HCT116 (cell line): ENCODE measurements at regions not wholly inside any gene's neighbourhood (a gene's known extent, or its start where the extent isn't known, plus 50 kb on each side); places are given as distances from the start of the nearest gene placed in this dataset.

Source experiments
- ATAC-seq: fragments of 200-7000 bp; cut with Tn5 transposase; 2 replicates; pipeline ENCODE4 v1.9.1; 2020; ENCODE audit warnings: mild to moderate bottlenecking, moderate library complexity
- BruUV-seq: library from RNA; stranded (reverse); fragments of 400-500 nt; replicated peaks from 2 replicates; lab custom pipeline; 2021; lab: Mats Ljungman, UMichigan
- CTCF ChIA-PET: fragments of 300-600 bp; sonication (Branson Sonifier 250); formaldehyde crosslinking; loops from one replicate; lab custom pipeline; 2021; ENCODE audit warnings: antibody characterized with exemption; lab: Charles Lee
- POLR2A ChIA-PET: fragments of 300-600, 350-600 bp; sonication (Branson Sonifier 250); formaldehyde crosslinking; loops from one replicate; lab custom pipeline; 2021; ENCODE audit warnings: antibody characterized with exemption; lab: Charles Lee
- RAD21 ChIA-PET, 2 experiments: fragments of 300-600 bp; sonication (Branson Sonifier 250); formaldehyde crosslinking; loops; one replicate each; lab custom pipeline; 2023; ENCODE audit warnings: low total read pairs in 2 of 2; ENCODE audit not compliant: uncharacterized antibody in 2 of 2, unreplicated experiment in 2 of 2, low non-redundant PET in 1 of 2; lab: Charles Lee
- DNase-seq: peaks from one replicate; pipeline ENCODE4 v3.0.0-alpha.2; 2010; ENCODE audit warnings: low read depth, low spot score
- H2AFZ ChIP-seq: fragments of 200-600 bp; shearing (Covaris generic), sonication (generic); 2 replicates; pipeline ENCODE4 v1.6.1; 2017; ENCODE audit warnings: low read depth, mixed run types, mixed read lengths, antibody characterized with exemption, low read length; ENCODE audit not compliant: poor library complexity, severe bottlenecking
- H3K27ac ChIP-seq: 2 replicates; pipeline ENCODE4 v1.5.1; 2012; ENCODE audit warnings: low read depth, low read length
- H3K27me3 ChIP-seq: fragments of 200-600 bp; sonication (generic); 2 replicates; pipeline ENCODE4 v1.6.1; 2016; ENCODE audit warnings: mixed run types, low read length, mixed read lengths; ENCODE audit not compliant: insufficient read depth
- H3K36me3 ChIP-seq, 2 experiments: fragments of 200-500 bp in 1 of 2; fragments of 200-600 bp in 1 of 2; sonication (Bioruptor generic) in 1 of 2; sonication (generic) in 1 of 2; 2 replicates each; pipeline versions ENCODE4 v1.5.1 to v1.6.1; 2014 to 2016; ENCODE audit warnings: low read length in 2 of 2, inconsistent platforms in 1 of 2, mixed read lengths in 1 of 2, mixed run types in 1 of 2; ENCODE audit not compliant: insufficient read depth in 2 of 2, control insufficient read depth in 1 of 2
- H3K4me1 ChIP-seq, 2 experiments: fragments of 200-600 bp in 1 of 2; sonication (generic) in 1 of 2; 2 replicates each; pipeline versions ENCODE4 v1.5.1 to v1.6.1; 2012 to 2017; ENCODE audit warnings: low read length in 2 of 2, inconsistent platforms in 1 of 2, mild to moderate bottlenecking in 1 of 2, mixed read lengths in 1 of 2, mixed run types in 1 of 2, moderate library complexity in 1 of 2; ENCODE audit not compliant: insufficient read depth in 2 of 2, control insufficient read depth in 1 of 2
- H3K4me2 ChIP-seq: fragments of 200-600 bp; sonication (generic); 2 replicates; pipeline ENCODE4 v1.6.1; 2017; ENCODE audit warnings: mixed run types, low read length, mixed read lengths
- H3K4me3 ChIP-seq, 2 experiments: fragments of 200-600 bp in 1 of 2; sonication (generic) in 1 of 2; replicated peaks in 1 of 2; 2 replicates each; pipeline ENCODE4 v1.5.1; 2011 to 2016; ENCODE audit warnings: low read length in 2 of 2, control low read depth in 1 of 2, low read depth in 1 of 2, mild to moderate bottlenecking in 1 of 2, mixed read lengths in 1 of 2, mixed run types in 1 of 2
- H3K79me2 ChIP-seq: fragments of 200-600 bp; sonication (generic); 2 replicates; pipeline ENCODE4 v1.6.1; 2017; ENCODE audit warnings: mild to moderate bottlenecking, mixed run types, low read length, moderate library complexity, mixed read lengths; ENCODE audit not compliant: insufficient read depth
- H3K9ac ChIP-seq: fragments of 200-600 bp; sonication (generic); 2 replicates; pipeline ENCODE4 v1.6.1; 2016; ENCODE audit warnings: low read length, mixed read lengths
- H3K9me2 ChIP-seq: fragments of 200-600 bp; sonication (generic), shearing (Covaris generic); 2 replicates; pipeline ENCODE4 v1.6.1; 2017; ENCODE audit warnings: mixed run types, mild to moderate bottlenecking, moderate library complexity; ENCODE audit not compliant: insufficient read depth
- H3K9me3 ChIP-seq, 2 experiments: fragments of 200-500 bp in 1 of 2; fragments of 200-600 bp in 1 of 2; sonication (Bioruptor generic) in 1 of 2; sonication (generic) in 1 of 2; 2 replicates each; pipeline ENCODE4 v1.6.1; 2014 to 2017; ENCODE audit warnings: low read length in 2 of 2, mixed read lengths in 2 of 2, inconsistent platforms in 1 of 2, low read depth in 1 of 2, mild to moderate bottlenecking in 1 of 2, mixed run types in 1 of 2, moderate library complexity in 1 of 2; ENCODE audit not compliant: control insufficient read depth in 1 of 2, insufficient read depth in 1 of 2
- H4K20me1 ChIP-seq: fragments of 200-600 bp; sonication (generic), shearing (Covaris generic); 2 replicates; pipeline ENCODE4 v1.6.1; 2017; ENCODE audit warnings: mixed run types, mild to moderate bottlenecking, moderate library complexity; ENCODE audit not compliant: insufficient read depth
- CBX3 ChIP-seq: IDR thresholded peaks from 2 replicates; pipeline ENCODE4 v1.6.1; 2012; ENCODE audit warnings: low read depth
- CEBPB ChIP-seq: IDR thresholded peaks from 2 replicates; pipeline ENCODE4 v1.6.1; 2012; ENCODE audit warnings: low read depth
- CTCF ChIP-seq, 3 experiments: fragments of 200-600 bp in 1 of 3; sonication (generic) in 1 of 3; IDR thresholded peaks in 2 of 3; conservative IDR thresholded peaks in 1 of 3; 2 replicates each; pipeline ENCODE4 v1.5.1; 2012 to 2017; ENCODE audit warnings: low read depth in 2 of 3, low read length in 2 of 3, antibody characterized with exemption in 1 of 3, borderline replicate concordance in 1 of 3, control low read depth in 1 of 3, mild to moderate bottlenecking in 1 of 3, mixed read lengths in 1 of 3, mixed run types in 1 of 3, moderate library complexity in 1 of 3; ENCODE audit not compliant: insufficient read depth in 1 of 3
- ELF1 ChIP-seq: IDR thresholded peaks from 2 replicates; pipeline ENCODE4 v1.6.1; 2012; ENCODE audit warnings: low read depth, borderline replicate concordance
- EZH2phosphoT487 ChIP-seq: fragments of 200-600 bp; IDR thresholded peaks from 2 replicates; pipeline ENCODE4 v1.6.1; 2018; ENCODE audit warnings: antibody characterized with exemption, borderline replicate concordance
- JUND ChIP-seq: IDR thresholded peaks from 2 replicates; pipeline ENCODE4 v1.6.1; 2012
- MAX ChIP-seq: IDR thresholded peaks from 2 replicates; pipeline ENCODE4 v1.6.1; 2012
- POLR2A ChIP-seq: IDR thresholded peaks from 2 replicates; pipeline ENCODE4 v1.7.0; 2011; ENCODE audit warnings: borderline replicate concordance; ENCODE audit not compliant: insufficient read depth, insufficient read length; ENCODE audit errors: extremely low read depth
- POLR2AphosphoS5 ChIP-seq: IDR thresholded peaks from 2 replicates; pipeline ENCODE4 v1.6.1; 2011; ENCODE audit warnings: mild to moderate bottlenecking, low read depth, low read length, moderate library complexity
- SIN3A ChIP-seq: IDR thresholded peaks from 2 replicates; pipeline ENCODE4 v1.6.1; 2012; ENCODE audit warnings: low read depth
- SP1 ChIP-seq: IDR thresholded peaks from 2 replicates; pipeline ENCODE4 v1.6.1; 2012; ENCODE audit warnings: low read depth
- SRF ChIP-seq: IDR thresholded peaks from 2 replicates; pipeline ENCODE4 v1.6.1; 2012; ENCODE audit warnings: low read depth
- TCF7L2 ChIP-seq: IDR thresholded peaks from 2 replicates; pipeline ENCODE4 v1.7.0; 2011; ENCODE audit warnings: borderline replicate concordance, inconsistent platforms; ENCODE audit not compliant: insufficient read depth, insufficient read length; ENCODE audit errors: extremely low read depth
- YY1 ChIP-seq: IDR thresholded peaks from 2 replicates; pipeline ENCODE4 v1.6.1; 2011; ENCODE audit warnings: low read length, low read depth, moderate library complexity, mild to moderate bottlenecking; ENCODE audit not compliant: insufficient replicate concordance; ENCODE audit errors: extremely low read depth
- ZNF274 ChIP-seq: fragments of 200-500 bp; sonication (Bioruptor generic); IDR thresholded peaks from 2 replicates; pipeline ENCODE4 v1.6.1; 2014; ENCODE audit warnings: mild to moderate bottlenecking, low read depth, low read length, inconsistent platforms
- intact Hi-C: fragments of 100-400 bp; cut with micrococcal nuclease; formaldehyde crosslinking; loops from 2 replicates; pipeline ENCODE4 v1.10.0; 2022
- TF ChIP-seq, protein P1 (sequence below): IDR thresholded peaks from 2 replicates; pipeline ENCODE4 v1.6.1; 2011; ENCODE audit warnings: mild to moderate bottlenecking, low read length, moderate library complexity; ENCODE audit not compliant: insufficient replicate concordance; ENCODE audit errors: extremely low read depth

- POLR2A ChIA-PET: no interaction called here
- H3K79me2 ChIP-seq: no peaks in the 10 kb centered on the region
- no peak overlapping the region for H3K4me2 ChIP-seq
- no peaks in the 10 kb centered on the region for H3K27me3 ChIP-seq
- RAD21 ChIA-PET: no interaction called here
- no peaks in the 10 kb centered on the region for H3K9me2 ChIP-seq
- H3K4me1 ChIP-seq: no peaks in the 10 kb centered on the region
- no peak for ATAC-seq
- no peaks in the 10 kb centered on the region for H4K20me1 ChIP-seq
- H3K9me3 ChIP-seq: no peaks in the 10 kb centered on the region
- CTCF ChIA-PET: no interaction called here
- BruUV-seq: no TSS peak
- no peak overlapping the region for H2AFZ ChIP-seq
- no peaks in the 10 kb centered on the region for H3K36me3 ChIP-seq
- H3K4me3 ChIP-seq: no peak overlapping the region
- intact Hi-C loops: no loop called here
- no peak for DNase-seq
- no peak overlapping the region for H3K9ac ChIP-seq
- H3K27ac ChIP-seq: no peak overlapping the region
- TF ChIP-seq ZNF274 (no peak), TCF7L2 (no peak), CEBPB (no peak), SRF (no peak), EZH2phosphoT487 (no peak), CTCF (IDR thresholded peaks at IDR 0.05 in 2 of 3, conservative IDR thresholded peaks at IDR 0.05 in 1 of 3; ENCODE audit: borderline replicate concordance in 1 of 3, insufficient read depth in 1 of 3, low read depth in 2 of 3, low read length in 2 of 3) (no peak), JUND (no peak), SIN3A (no peak), MAX (no peak), ELF1 (no peak), YY1 (no peak), CBX3 (no peak), POLR2AphosphoS5 (no peak), SP1 (no peak), POLR2A (no peak)
- TF ChIP-seq, protein P1, sequence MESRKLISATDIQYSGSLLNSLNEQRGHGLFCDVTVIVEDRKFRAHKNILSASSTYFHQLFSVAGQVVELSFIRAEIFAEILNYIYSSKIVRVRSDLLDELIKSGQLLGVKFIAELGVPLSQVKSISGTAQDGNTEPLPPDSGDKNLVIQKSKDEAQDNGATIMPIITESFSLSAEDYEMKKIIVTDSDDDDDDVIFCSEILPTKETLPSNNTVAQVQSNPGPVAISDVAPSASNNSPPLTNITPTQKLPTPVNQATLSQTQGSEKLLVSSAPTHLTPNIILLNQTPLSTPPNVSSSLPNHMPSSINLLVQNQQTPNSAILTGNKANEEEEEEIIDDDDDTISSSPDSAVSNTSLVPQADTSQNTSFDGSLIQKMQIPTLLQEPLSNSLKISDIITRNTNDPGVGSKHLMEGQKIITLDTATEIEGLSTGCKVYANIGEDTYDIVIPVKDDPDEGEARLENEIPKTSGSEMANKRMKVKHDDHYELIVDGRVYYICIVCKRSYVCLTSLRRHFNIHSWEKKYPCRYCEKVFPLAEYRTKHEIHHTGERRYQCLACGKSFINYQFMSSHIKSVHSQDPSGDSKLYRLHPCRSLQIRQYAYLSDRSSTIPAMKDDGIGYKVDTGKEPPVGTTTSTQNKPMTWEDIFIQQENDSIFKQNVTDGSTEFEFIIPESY: no peak
Measured at GRCh38 chr6:84348801-84349200, 121.4 kb upstream of the CEP162 start.
